Keratinocyte (primary cell): ENCODE measurements at regions not wholly inside any gene's neighbourhood (a gene's known extent, or its start where the extent isn't known, plus 50 kb on each side); places are given as distances from the start of the nearest gene placed in this dataset.
"Not testable (repeated sequence)": the region's sequence is repeated elsewhere in the genome, so short reads cannot be mapped to it uniquely, and the experiment has no call there.

ENCODE experiments used
- CTCF ChIP-seq, 3 experiments: IDR thresholded peaks in 1 of 3; conservative IDR thresholded peaks in 1 of 3; optimal IDR thresholded peaks in 1 of 3; 2 replicates in 2 of 3; 3 replicates in 1 of 3; pipeline versions ENCODE3 to v1.5.1; 2011; ENCODE audit warnings: low read length in 3 of 3, mild to moderate bottlenecking in 3 of 3, moderate library complexity in 2 of 3, control low read depth in 1 of 3, inconsistent platforms in 1 of 3; ENCODE audit not compliant: insufficient read depth in 2 of 3; ENCODE audit errors: extremely low read depth in 1 of 3
- EZH2 ChIP-seq: IDR thresholded peaks from one replicate; pipeline ENCODE4 v1.6.1; 2012; ENCODE audit warnings: inconsistent platforms, mild to moderate bottlenecking, low read length, moderate library complexity

- not testable (repeated sequence) for TF ChIP-seq CTCF (optimal IDR thresholded peaks at IDR 0.05 in 1 of 3, IDR thresholded peaks at IDR 0.05 in 1 of 3, conservative IDR thresholded peaks at IDR 0.05 in 1 of 3; ENCODE audit: extremely low read depth in 1 of 3, insufficient read depth in 2 of 3, low read length in 3 of 3); EZH2
Measured at GRCh38 chr1:199626228-199626627, 401.3 kb upstream of the NR5A2 start.
